ENCODE measurements at regions not wholly inside any gene's neighbourhood (a gene's known extent, or its start where the extent isn't known, plus 50 kb on each side); places are given as distances from the start of the nearest gene placed in this dataset.

DNA sequence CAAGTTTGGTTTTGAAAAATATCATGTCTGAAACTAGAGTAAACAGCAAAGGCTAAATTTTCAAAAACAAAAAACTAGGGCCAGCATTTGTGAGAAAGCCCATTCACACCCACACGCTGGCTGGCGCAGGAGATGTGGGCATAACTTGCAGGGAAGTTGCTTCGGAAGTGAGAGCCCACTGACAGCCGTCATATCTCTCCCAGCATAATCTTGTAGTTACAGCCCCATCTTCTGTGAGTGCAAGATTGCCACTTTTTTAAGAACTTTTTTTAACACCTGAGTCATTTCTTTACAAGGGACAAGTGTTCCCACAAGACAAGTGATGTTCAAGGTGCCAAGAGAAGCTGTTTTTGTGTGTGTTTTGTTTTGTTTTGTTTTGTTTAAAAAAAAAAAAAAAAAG, 212.5 kb upstream of the CNR1 start:
- Histone ChIP-seq H3K79me2 (ENCODE audit: low read length) (no peaks in the 10 kb centered on the region), H3K4me3 (ENCODE audit: low read length) (no peak overlapping the region), H3K27me3 (replicated peaks; ENCODE audit: insufficient read depth, low read length) (no peaks in the 10 kb centered on the region), H3K4me1 (ENCODE audit: low read length) (no peaks in the 10 kb centered on the region), H3K36me3 (replicated peaks; ENCODE audit: insufficient read depth, low read length) (no peaks in the 10 kb centered on the region), H3K27ac (ENCODE audit: low read length) (no peak overlapping the region), H3K9me3 (replicated peaks; ENCODE audit: insufficient read depth, low read length) (no peaks in the 10 kb centered on the region), H3K4me2 (ENCODE audit: low read depth, low read length) (no peak overlapping the region), H2AFZ (ENCODE audit: low read length) (no peak overlapping the region), H3K9me2 (replicated peaks; ENCODE audit: insufficient read depth, low read length) (no peaks in the 10 kb centered on the region), H4K20me1 (ENCODE audit: insufficient read depth, low read length) (no peaks in the 10 kb centered on the region), H3K9ac (ENCODE audit: low read length) (no peak overlapping the region), H3F3A (ENCODE audit: insufficient read depth, low read length) (no peaks in the 10 kb centered on the region)
- no peak for TF ChIP-seq EZH2phosphoT487 (IDR thresholded peaks at IDR 0.05; ENCODE audit: low read length)
- TF ChIP-seq, protein P1, sequence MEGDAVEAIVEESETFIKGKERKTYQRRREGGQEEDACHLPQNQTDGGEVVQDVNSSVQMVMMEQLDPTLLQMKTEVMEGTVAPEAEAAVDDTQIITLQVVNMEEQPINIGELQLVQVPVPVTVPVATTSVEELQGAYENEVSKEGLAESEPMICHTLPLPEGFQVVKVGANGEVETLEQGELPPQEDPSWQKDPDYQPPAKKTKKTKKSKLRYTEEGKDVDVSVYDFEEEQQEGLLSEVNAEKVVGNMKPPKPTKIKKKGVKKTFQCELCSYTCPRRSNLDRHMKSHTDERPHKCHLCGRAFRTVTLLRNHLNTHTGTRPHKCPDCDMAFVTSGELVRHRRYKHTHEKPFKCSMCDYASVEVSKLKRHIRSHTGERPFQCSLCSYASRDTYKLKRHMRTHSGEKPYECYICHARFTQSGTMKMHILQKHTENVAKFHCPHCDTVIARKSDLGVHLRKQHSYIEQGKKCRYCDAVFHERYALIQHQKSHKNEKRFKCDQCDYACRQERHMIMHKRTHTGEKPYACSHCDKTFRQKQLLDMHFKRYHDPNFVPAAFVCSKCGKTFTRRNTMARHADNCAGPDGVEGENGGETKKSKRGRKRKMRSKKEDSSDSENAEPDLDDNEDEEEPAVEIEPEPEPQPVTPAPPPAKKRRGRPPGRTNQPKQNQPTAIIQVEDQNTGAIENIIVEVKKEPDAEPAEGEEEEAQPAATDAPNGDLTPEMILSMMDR (IDR thresholded peaks at IDR 0.05; ENCODE audit: low read length), result no peak
- no peak for DNase-seq

DNA sequence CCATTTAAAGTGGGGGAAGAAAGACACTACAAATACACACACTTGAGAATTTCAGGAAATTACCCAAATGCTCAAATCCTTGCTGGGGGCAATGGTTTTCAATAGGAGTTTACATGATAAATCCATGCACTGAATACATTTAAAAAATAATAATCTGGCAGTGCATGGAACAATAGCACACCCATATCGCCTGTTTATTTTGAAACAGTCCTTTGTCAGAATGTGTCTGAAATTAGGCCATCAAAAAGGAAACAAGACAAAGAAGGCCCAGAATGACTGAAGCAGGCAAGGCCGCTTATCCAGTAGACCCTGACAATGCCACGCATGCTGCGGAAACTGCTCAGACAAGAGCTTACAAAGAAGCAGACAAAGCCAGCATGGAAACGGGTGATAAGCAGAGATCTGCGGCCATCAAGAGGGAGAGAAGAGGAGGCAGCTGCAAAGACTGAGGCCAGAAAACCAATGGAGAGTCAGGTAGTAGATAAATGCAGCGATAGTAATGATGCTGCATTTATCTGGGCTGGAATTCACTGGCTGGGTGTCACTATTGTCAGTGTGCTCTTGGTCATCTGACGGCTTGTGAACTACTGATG, 211.9 kb upstream of the CNR1 start:
- H3K9me3 ChIP-seq (replicated peaks; ENCODE audit: insufficient read depth, low read length), result no peaks in the 10 kb centered on the region
- no peaks in the 10 kb centered on the region for H4K20me1 ChIP-seq (ENCODE audit: insufficient read depth, low read length)
- no peaks in the 10 kb centered on the region for H3K4me1 ChIP-seq (ENCODE audit: low read length)
- no peak overlapping the region for H3K27ac ChIP-seq (ENCODE audit: low read length)
- no peaks in the 10 kb centered on the region for H3K9me2 ChIP-seq (replicated peaks; ENCODE audit: insufficient read depth, low read length)
- H3K9ac ChIP-seq (ENCODE audit: low read length), result no peak overlapping the region
- H3K79me2 ChIP-seq (ENCODE audit: low read length), result no peaks in the 10 kb centered on the region
- no peak for DNase-seq
- H2AFZ ChIP-seq (ENCODE audit: low read length), result no peak overlapping the region
- no peak overlapping the region for H3K4me2 ChIP-seq (ENCODE audit: low read depth, low read length)
- no peaks in the 10 kb centered on the region for H3F3A ChIP-seq (ENCODE audit: insufficient read depth, low read length)
- no peaks in the 10 kb centered on the region for H3K36me3 ChIP-seq (replicated peaks; ENCODE audit: insufficient read depth, low read length)
- H3K27me3 ChIP-seq (replicated peaks; ENCODE audit: insufficient read depth, low read length), result no peaks in the 10 kb centered on the region
- no peak overlapping the region for H3K4me3 ChIP-seq (ENCODE audit: low read length)
- TF ChIP-seq EZH2 (optimal IDR thresholded peaks at IDR 0.05; ENCODE audit: low read depth, low read length) (no peak), EZH2phosphoT487 (IDR thresholded peaks at IDR 0.05; ENCODE audit: low read length) (no peak)
- TF ChIP-seq, protein P1 (IDR thresholded peaks at IDR 0.05; ENCODE audit: low read length), result no peak

DNA sequence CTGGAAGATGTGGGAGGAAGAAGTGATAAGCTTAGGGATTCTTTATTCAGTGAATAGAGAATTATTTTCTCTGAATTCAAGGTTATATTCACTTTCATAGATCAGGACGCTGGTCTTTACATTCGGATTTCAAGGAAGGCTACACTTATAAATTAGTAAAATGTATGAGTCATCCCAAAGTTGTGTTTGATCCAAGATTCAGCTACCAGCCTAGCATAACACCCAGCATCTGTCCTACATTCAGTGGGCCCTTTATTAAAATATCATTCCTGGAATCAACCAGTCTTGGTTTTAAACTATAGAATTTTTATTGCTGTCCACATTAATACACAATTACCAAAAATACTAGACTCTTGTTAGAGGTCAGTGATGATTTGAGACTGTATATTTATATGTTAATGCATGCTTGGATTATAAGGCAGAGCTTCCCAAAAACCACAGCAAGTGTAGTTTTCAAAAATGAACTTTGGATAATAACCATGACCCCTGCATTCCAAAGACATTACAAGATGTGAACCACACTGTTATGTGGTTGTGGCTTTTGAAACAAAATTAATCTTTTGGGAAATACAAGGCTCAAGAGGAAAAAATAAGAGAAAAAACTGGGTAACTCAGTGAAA, 210.7 kb upstream of the CNR1 start:
- Histone ChIP-seq H2AFZ (ENCODE audit: low read length) (no peak overlapping the region), H3K79me2 (ENCODE audit: low read length) (no peaks in the 10 kb centered on the region), H3F3A (ENCODE audit: insufficient read depth, low read length) (no peaks in the 10 kb centered on the region), H3K36me3 (replicated peaks; ENCODE audit: insufficient read depth, low read length) (no peaks in the 10 kb centered on the region), H3K9ac (ENCODE audit: low read length) (no peak overlapping the region), H3K27me3 (replicated peaks; ENCODE audit: insufficient read depth, low read length) (no peaks in the 10 kb centered on the region), H3K9me3 (replicated peaks; ENCODE audit: insufficient read depth, low read length) (no peaks in the 10 kb centered on the region), H3K4me1 (ENCODE audit: low read length) (no peaks in the 10 kb centered on the region), H4K20me1 (ENCODE audit: insufficient read depth, low read length) (no peaks in the 10 kb centered on the region), H3K4me3 (ENCODE audit: low read length) (no peak overlapping the region), H3K27ac (ENCODE audit: low read length) (no peak overlapping the region), H3K9me2 (replicated peaks; ENCODE audit: insufficient read depth, low read length) (no peaks in the 10 kb centered on the region), H3K4me2 (ENCODE audit: low read depth, low read length) (no peak overlapping the region)
- TF ChIP-seq EZH2 (optimal IDR thresholded peaks at IDR 0.05; ENCODE audit: low read depth, low read length) (no peak), EZH2phosphoT487 (IDR thresholded peaks at IDR 0.05; ENCODE audit: low read length) (no peak)
- TF ChIP-seq, protein P1 (IDR thresholded peaks at IDR 0.05; ENCODE audit: low read length), result no peak
- no peak for DNase-seq

Measured in MM.1S (cell line).